OCI-LY3 (cell line): ENCODE measurements at regions not wholly inside any gene's neighbourhood (a gene's known extent, or its start where the extent isn't known, plus 50 kb on each side); places are given as distances from the start of the nearest gene placed in this dataset.

ENCODE experiments used
- H2AFZ ChIP-seq: fragments of 200-600, 300-600 bp; shearing (Covaris generic); 2 replicates; pipeline ENCODE4 v1.6.0; 2014; ENCODE audit warnings: antibody characterized with exemption, low read depth, low read length
- H3K27ac ChIP-seq: fragments of 200-600, 300-600 bp; sonication (generic); 2 replicates; pipeline ENCODE4 v1.5.1; 2014; ENCODE audit warnings: mild to moderate bottlenecking, low read length, moderate library complexity, mixed read lengths
- H3K27me3 ChIP-seq: fragments of 200-600, 300-600 bp; sonication (generic); 2 replicates; pipeline ENCODE4 v1.6.1; 2014; ENCODE audit warnings: low read depth, low read length, mixed read lengths
- H3K36me3 ChIP-seq: fragments of 200-600, 300-600 bp; sonication (generic); replicated peaks from 2 replicates; pipeline ENCODE3; 2014; ENCODE audit warnings: low read depth, low read length, mixed read lengths
- H3K4me1 ChIP-seq: fragments of 300-600, 200-600 bp; sonication (generic); 2 replicates; pipeline ENCODE4 v1.6.1; 2014; ENCODE audit warnings: low read length, mixed read lengths
- H3K4me2 ChIP-seq: fragments of 200-600, 300-600 bp; sonication (generic); 2 replicates; pipeline ENCODE4 v1.6.1; 2014; ENCODE audit warnings: low read length, mixed read lengths
- H3K4me3 ChIP-seq: fragments of 300-600, 200-600 bp; sonication (generic); 2 replicates; pipeline ENCODE4 v1.5.1; 2014; ENCODE audit warnings: antibody characterized with exemption, mild to moderate bottlenecking, low read length, moderate library complexity
- H3K79me2 ChIP-seq: fragments of 300-600, 200-600 bp; shearing (Covaris generic); 2 replicates; pipeline ENCODE4 v1.6.1; 2014; ENCODE audit warnings: mild to moderate bottlenecking, low read length, mixed read lengths
- H3K9ac ChIP-seq: fragments of 300-600, 200-600 bp; shearing (Covaris generic); 2 replicates; pipeline ENCODE4 v1.6.0; 2014; ENCODE audit warnings: mild to moderate bottlenecking, low read length, moderate library complexity
- H3K9me3 ChIP-seq: fragments of 200-600, 300-600 bp; shearing (Covaris generic); 2 replicates; pipeline ENCODE4 v1.6.1; 2014; ENCODE audit warnings: low read length, mixed read lengths; ENCODE audit not compliant: insufficient read depth
- H4K20me1 ChIP-seq: fragments of 200-600, 300-600 bp; sonication (generic); 2 replicates; pipeline ENCODE4 v1.6.1; 2016; ENCODE audit warnings: low read length, mixed read lengths; ENCODE audit not compliant: insufficient read depth
- EZH2phosphoT487 ChIP-seq: fragments of 200-600 bp; shearing (Covaris generic); IDR thresholded peaks from 2 replicates; pipeline ENCODE4 v1.6.1; 2018; ENCODE audit warnings: antibody characterized with exemption, mixed run types, low read depth
- TF ChIP-seq, protein P1 (sequence below): fragments of 200-600, 300-600 bp; sonication (generic); IDR thresholded peaks from 2 replicates; pipeline ENCODE4 v1.5.1; 2014; ENCODE audit warnings: antibody characterized with exemption, low read length, low read depth

DNA sequence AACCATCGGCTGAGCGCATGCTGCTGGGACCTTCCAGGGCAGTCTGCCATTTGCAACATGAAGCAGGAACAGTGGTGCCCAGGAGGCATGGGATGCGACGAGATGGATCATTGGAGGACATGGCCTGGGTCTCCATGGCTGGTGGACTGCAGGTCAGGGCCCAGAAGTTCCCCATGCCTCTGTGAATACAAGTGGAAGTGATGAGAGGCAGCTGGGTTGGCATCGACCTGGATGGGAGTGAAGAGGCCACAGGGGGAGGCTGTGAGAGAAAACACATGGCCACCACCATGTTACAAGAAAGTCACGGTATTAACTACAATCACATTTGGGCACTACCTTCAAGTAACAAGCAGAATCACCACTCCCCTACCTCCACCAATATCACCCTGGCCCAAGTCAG, 262.0 kb downstream of the FOXO1 start:
- Histone ChIP-seq H2AFZ (no peak overlapping the region), H4K20me1 (no peaks in the 10 kb centered on the region), H3K79me2 (no peaks in the 10 kb centered on the region), H3K4me1 (peaks cover 15% of the 10 kb centered on the region), H3K36me3 (no peaks in the 10 kb centered on the region), H3K27me3 (peaks cover 9% of the 10 kb centered on the region), H3K27ac (no peak overlapping the region), H3K4me3 (no peak overlapping the region), H3K4me2 (no peak overlapping the region), H3K9me3 (no peaks in the 10 kb centered on the region), H3K9ac (no peak overlapping the region)
- TF ChIP-seq, protein P1, sequence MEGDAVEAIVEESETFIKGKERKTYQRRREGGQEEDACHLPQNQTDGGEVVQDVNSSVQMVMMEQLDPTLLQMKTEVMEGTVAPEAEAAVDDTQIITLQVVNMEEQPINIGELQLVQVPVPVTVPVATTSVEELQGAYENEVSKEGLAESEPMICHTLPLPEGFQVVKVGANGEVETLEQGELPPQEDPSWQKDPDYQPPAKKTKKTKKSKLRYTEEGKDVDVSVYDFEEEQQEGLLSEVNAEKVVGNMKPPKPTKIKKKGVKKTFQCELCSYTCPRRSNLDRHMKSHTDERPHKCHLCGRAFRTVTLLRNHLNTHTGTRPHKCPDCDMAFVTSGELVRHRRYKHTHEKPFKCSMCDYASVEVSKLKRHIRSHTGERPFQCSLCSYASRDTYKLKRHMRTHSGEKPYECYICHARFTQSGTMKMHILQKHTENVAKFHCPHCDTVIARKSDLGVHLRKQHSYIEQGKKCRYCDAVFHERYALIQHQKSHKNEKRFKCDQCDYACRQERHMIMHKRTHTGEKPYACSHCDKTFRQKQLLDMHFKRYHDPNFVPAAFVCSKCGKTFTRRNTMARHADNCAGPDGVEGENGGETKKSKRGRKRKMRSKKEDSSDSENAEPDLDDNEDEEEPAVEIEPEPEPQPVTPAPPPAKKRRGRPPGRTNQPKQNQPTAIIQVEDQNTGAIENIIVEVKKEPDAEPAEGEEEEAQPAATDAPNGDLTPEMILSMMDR, result no peak
- no peak for TF ChIP-seq EZH2phosphoT487

GRCh38 chr13:40404967-40405716, 261.3 kb downstream of the FOXO1 start:
- Histone ChIP-seq H3K79me2 (no peaks in the 10 kb centered on the region), H3K27me3 (peaks cover 9% of the 10 kb centered on the region), H2AFZ (no peak overlapping the region), H3K9me3 (no peaks in the 10 kb centered on the region), H3K4me2 (no peak overlapping the region), H3K27ac (no peak overlapping the region), H4K20me1 (no peaks in the 10 kb centered on the region), H3K36me3 (no peaks in the 10 kb centered on the region), H3K4me3 (no peak overlapping the region), H3K9ac (no peak overlapping the region), H3K4me1 (peaks cover 15% of the 10 kb centered on the region)
- TF ChIP-seq, protein P1, result no peak
- no peak for TF ChIP-seq EZH2phosphoT487

DNA sequence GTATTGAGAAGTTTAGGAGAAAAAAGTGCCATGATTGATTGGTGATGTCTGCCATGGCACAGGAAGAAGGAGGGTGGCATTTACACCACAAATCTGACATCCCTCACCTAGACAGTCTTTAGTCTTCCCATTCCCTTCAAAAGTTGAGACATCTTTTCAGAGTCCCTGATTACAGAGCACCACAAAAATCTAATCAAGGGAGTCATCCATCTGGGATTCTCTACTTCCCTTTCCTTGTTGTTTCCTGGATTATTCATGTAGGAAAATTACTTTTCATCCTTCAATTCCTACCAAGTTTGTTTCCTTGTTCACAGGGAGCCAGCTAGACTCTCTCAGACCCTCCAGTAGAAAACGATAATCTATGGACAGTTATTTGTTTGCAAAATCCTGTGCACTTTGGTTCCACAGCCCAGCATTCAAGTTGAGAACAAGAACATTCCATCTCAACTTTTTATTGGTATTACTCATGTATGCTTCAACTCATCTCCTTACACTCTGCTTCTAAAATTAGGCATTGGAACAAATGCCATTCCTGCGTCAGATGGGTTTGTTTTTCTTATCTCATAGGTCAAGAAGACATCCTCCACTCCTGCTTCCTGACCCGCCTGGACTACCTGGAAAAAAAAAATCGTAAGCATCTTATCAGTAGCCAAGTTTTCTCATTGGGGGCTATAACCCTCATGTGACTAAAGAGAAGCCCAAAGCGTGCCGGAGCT, 259.9 kb downstream of the FOXO1 start:
- Histone ChIP-seq H3K4me1 (peaks cover 15% of the 10 kb centered on the region), H4K20me1 (no peaks in the 10 kb centered on the region), H3K4me2 (no peak overlapping the region), H3K79me2 (no peaks in the 10 kb centered on the region), H2AFZ (no peak overlapping the region), H3K9ac (no peak overlapping the region), H3K4me3 (no peak overlapping the region), H3K9me3 (no peaks in the 10 kb centered on the region), H3K36me3 (no peaks in the 10 kb centered on the region), H3K27me3 (peaks cover 5% of the 10 kb centered on the region; the same call in 1 of the 2 replicates), H3K27ac (no peak overlapping the region)
- TF ChIP-seq EZH2phosphoT487, result no peak
- TF ChIP-seq, protein P1, result no peak

GRCh38 chr13:40407567-40407966, 258.9 kb downstream of the FOXO1 start:
- no peak overlapping the region for H2AFZ ChIP-seq
- no peak overlapping the region for H3K9ac ChIP-seq
- no peaks in the 10 kb centered on the region for H3K36me3 ChIP-seq
- no peaks in the 10 kb centered on the region for H3K27me3 ChIP-seq
- peaks cover 6% of the 10 kb centered on the region for H3K4me1 ChIP-seq
- H3K9me3 ChIP-seq, result no peaks in the 10 kb centered on the region
- H3K4me3 ChIP-seq, result no peak overlapping the region
- H3K4me2 ChIP-seq, result no peak overlapping the region
- no peaks in the 10 kb centered on the region for H3K79me2 ChIP-seq
- H3K27ac ChIP-seq, result no peak overlapping the region
- TF ChIP-seq, protein P1, result no peak
- TF ChIP-seq EZH2phosphoT487, result no peak
- H4K20me1 ChIP-seq, result no peaks in the 10 kb centered on the region
